Parathyroid adenoma (tissue), 2 donors: ENCODE measurements at regions not wholly inside any gene's neighbourhood (a gene's known extent, or its start where the extent isn't known, plus 50 kb on each side); places are given as distances from the start of the nearest gene placed in this dataset.

Experiments
- H2AFZ ChIP-seq: fragments of 300-600 bp; sonication (generic); one replicate; pipeline ENCODE4 v1.7.0; 2017; ENCODE audit warnings: antibody characterized with exemption, mild to moderate bottlenecking
- H3K27ac ChIP-seq: fragments of 300-600 bp; sonication (generic); one replicate; pipeline ENCODE4 v1.7.0; 2017
- H3K27me3 ChIP-seq: fragments of 300-600 bp; sonication (generic); one replicate; pipeline ENCODE4 v1.7.0; 2017; ENCODE audit warnings: low read length; ENCODE audit not compliant: control insufficient read depth, insufficient read depth
- H3K36me3 ChIP-seq: fragments of 300-600 bp; sonication (generic); one replicate; pipeline ENCODE4 v1.7.0; 2017; ENCODE audit warnings: low read length; ENCODE audit not compliant: control insufficient read depth, insufficient read depth
- H3K4me1 ChIP-seq: fragments of 300-600 bp; sonication (generic); one replicate; pipeline ENCODE4 v1.7.0; 2017; ENCODE audit warnings: control low read depth
- H3K4me2 ChIP-seq: fragments of 300-600 bp; sonication (generic); one replicate; pipeline ENCODE4 v1.7.0; 2017; ENCODE audit warnings: low read length
- H3K4me3 ChIP-seq: fragments of 300-600 bp; sonication (generic); one replicate; pipeline ENCODE4 v1.7.0; 2017; ENCODE audit warnings: low read depth, low read length
- H3K79me2 ChIP-seq: fragments of 300-600 bp; sonication (generic); one replicate; pipeline ENCODE4 v1.7.0; 2017; ENCODE audit warnings: control low read depth
- H3K9ac ChIP-seq: fragments of 300-600 bp; sonication (generic); one replicate; pipeline ENCODE4 v1.7.0; 2017; ENCODE audit warnings: mild to moderate bottlenecking
- H3K9me3 ChIP-seq: fragments of 300-600 bp; sonication (generic); one replicate; pipeline ENCODE4 v1.7.0; 2017; ENCODE audit warnings: low read length; ENCODE audit not compliant: control insufficient read depth
- TF ChIP-seq, protein P1 (sequence below): fragments of 300-600 bp; sonication (generic); IDR thresholded peaks from one replicate; pipeline ENCODE4 v1.7.0; 2017; ENCODE audit warnings: antibody characterized with exemption, mild to moderate bottlenecking
- donor health status: primary hyperparathyroidism.

DNA sequence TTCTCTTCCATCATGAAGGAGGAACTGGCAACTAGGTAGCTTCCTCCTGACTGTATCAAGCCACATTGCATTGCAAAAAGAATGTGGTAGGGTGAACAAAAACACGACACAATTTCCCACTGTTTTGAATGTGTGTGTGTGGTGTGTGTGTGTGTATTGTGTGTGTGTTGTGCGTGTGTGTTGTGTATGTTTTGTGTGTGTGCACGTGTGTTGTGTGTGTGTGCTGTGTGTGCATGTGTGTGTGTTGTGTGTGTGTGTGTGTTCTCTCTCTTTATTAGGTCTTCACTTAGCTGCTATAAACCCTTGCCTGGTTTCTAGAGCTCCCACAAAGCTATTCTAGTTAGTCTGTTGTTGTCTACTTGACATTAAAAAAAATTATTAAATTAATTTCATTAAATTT, 550.0 kb upstream of the GYPC start:
- Histone ChIP-seq H3K4me1 (no peaks in the 10 kb centered on the region), H3K4me3 (no peak overlapping the region), H3K9me3 (no peaks in the 10 kb centered on the region), H3K4me2 (no peak overlapping the region), H3K9ac (no peak overlapping the region), H3K27me3 (no peaks in the 10 kb centered on the region), H2AFZ (no peak overlapping the region), H3K27ac (no peak overlapping the region), H3K36me3 (no peaks in the 10 kb centered on the region), H3K79me2 (no peaks in the 10 kb centered on the region)
- TF ChIP-seq, protein P1, sequence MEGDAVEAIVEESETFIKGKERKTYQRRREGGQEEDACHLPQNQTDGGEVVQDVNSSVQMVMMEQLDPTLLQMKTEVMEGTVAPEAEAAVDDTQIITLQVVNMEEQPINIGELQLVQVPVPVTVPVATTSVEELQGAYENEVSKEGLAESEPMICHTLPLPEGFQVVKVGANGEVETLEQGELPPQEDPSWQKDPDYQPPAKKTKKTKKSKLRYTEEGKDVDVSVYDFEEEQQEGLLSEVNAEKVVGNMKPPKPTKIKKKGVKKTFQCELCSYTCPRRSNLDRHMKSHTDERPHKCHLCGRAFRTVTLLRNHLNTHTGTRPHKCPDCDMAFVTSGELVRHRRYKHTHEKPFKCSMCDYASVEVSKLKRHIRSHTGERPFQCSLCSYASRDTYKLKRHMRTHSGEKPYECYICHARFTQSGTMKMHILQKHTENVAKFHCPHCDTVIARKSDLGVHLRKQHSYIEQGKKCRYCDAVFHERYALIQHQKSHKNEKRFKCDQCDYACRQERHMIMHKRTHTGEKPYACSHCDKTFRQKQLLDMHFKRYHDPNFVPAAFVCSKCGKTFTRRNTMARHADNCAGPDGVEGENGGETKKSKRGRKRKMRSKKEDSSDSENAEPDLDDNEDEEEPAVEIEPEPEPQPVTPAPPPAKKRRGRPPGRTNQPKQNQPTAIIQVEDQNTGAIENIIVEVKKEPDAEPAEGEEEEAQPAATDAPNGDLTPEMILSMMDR = no peak

DNA sequence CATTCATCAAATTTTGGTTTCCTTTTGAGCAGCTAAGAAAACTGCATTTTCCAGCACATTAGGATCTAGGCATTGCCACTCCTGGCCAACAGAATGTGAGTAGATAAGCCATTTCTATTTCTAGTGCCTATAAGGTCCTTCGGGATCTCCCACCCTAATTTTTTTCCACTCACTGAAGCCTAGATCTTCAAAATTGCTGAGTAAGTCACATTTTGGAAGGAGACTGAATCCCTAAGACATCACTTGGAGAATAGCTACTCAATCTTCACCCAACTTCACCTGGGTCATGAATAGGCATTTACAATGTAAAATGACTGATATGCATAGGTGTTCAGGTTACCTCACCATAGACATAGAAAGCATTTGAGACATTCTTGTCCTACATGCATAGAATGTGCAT, 548.1 kb upstream of the GYPC start:
- no peaks in the 10 kb centered on the region for H3K9me3 ChIP-seq
- no peak overlapping the region for H3K27ac ChIP-seq
- no peaks in the 10 kb centered on the region for H3K27me3 ChIP-seq
- no peak overlapping the region for H3K4me3 ChIP-seq
- H3K36me3 ChIP-seq = no peaks in the 10 kb centered on the region
- H3K9ac ChIP-seq = no peak overlapping the region
- H3K79me2 ChIP-seq = no peaks in the 10 kb centered on the region
- TF ChIP-seq, protein P1 = no peak
- H2AFZ ChIP-seq = no peak overlapping the region
- H3K4me1 ChIP-seq = no peaks in the 10 kb centered on the region
- no peak overlapping the region for H3K4me2 ChIP-seq

DNA sequence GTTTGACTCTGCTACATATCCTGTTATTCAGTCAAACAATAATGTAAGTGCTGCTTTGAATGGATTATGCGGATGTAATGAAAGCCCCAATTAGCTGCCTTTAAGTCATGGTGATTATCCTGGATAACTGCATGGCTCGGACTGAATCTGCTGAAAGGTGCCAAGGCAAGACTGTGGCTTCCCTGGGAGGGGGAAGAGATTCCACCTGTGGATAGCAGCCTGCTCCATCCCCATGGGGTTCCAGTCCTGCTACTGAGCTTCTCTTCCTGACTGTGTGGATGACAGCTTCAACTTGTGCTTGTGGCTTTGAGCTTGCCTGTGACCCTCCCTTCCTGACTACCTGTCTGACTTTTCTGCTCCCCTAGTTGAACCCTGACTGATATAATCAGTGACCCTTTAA, 540.0 kb upstream of the GYPC start:
- no peak overlapping the region for H3K9ac ChIP-seq
- no peaks in the 10 kb centered on the region for H3K36me3 ChIP-seq
- no peaks in the 10 kb centered on the region for H3K27me3 ChIP-seq
- H3K27ac ChIP-seq = no peak overlapping the region
- H3K4me2 ChIP-seq = no peak overlapping the region
- no peaks in the 10 kb centered on the region for H3K4me1 ChIP-seq
- H3K9me3 ChIP-seq = no peaks in the 10 kb centered on the region
- H3K79me2 ChIP-seq = no peaks in the 10 kb centered on the region
- H2AFZ ChIP-seq = no peak overlapping the region
- TF ChIP-seq, protein P1 = no peak
- H3K4me3 ChIP-seq = no peak overlapping the region

DNA sequence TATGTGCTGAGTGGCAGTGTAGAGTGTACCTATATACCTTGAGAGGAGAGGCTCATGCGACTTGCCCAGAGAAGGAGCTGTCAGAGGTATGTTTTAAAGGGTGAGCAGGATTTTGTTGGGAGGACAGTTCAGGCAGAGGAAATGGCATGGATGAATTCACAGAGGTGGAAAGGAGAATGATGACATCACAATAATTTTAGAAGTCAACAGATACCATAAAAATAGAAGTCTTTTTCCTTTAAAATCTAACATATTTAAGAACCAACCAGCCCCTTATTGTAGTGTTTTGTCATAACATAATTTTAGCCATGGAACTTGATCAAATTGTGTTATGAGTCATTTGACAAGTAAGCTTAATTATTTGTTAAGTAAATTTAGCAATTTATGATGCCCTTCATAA, 538.1 kb upstream of the GYPC start:
- no peak overlapping the region for H3K4me2 ChIP-seq
- H3K27ac ChIP-seq = no peak overlapping the region
- no peak overlapping the region for H3K4me3 ChIP-seq
- no peaks in the 10 kb centered on the region for H3K9me3 ChIP-seq
- H3K4me1 ChIP-seq = no peaks in the 10 kb centered on the region
- no peaks in the 10 kb centered on the region for H3K79me2 ChIP-seq
- no peaks in the 10 kb centered on the region for H3K27me3 ChIP-seq
- TF ChIP-seq, protein P1 = no peak
- no peak overlapping the region for H3K9ac ChIP-seq
- H2AFZ ChIP-seq = no peak overlapping the region
- no peaks in the 10 kb centered on the region for H3K36me3 ChIP-seq

DNA sequence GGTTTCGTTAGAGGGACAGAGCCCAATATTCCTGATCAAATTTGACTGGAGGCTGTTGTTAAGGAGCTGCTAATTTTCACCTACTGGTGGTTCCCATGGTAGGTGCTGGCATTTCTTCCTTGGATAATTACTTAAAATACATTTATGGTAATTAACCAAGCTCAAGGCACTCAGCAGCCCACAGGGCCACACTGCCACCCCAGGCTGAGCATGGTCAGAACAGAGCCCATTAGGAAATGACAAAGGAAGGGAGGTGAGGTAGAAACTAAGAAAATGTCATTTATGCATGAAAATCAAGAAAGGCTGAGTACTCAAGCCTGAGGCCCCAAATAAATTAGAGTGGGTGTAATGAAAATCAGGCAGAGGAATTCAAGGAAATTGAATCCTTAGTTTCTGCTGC, 510.2 kb upstream of the GYPC start:
- H3K4me3 ChIP-seq = no peak overlapping the region
- H3K4me1 ChIP-seq = no peaks in the 10 kb centered on the region
- H2AFZ ChIP-seq = no peak overlapping the region
- no peaks in the 10 kb centered on the region for H3K79me2 ChIP-seq
- no peaks in the 10 kb centered on the region for H3K9me3 ChIP-seq
- no peak overlapping the region for H3K9ac ChIP-seq
- H3K4me2 ChIP-seq = no peak overlapping the region
- TF ChIP-seq, protein P1 = no peak
- no peaks in the 10 kb centered on the region for H3K36me3 ChIP-seq
- no peak overlapping the region for H3K27ac ChIP-seq
- H3K27me3 ChIP-seq = no peaks in the 10 kb centered on the region
